ENCODE measurements at regions not wholly inside any gene's neighbourhood (a gene's known extent, or its start where the extent isn't known, plus 50 kb on each side); places are given as distances from the start of the nearest gene placed in this dataset.

GRCh38 chr6:1515280-1515679, 94.4 kb upstream of the FOXC1 start:
- TF ChIP-seq, protein P1, sequence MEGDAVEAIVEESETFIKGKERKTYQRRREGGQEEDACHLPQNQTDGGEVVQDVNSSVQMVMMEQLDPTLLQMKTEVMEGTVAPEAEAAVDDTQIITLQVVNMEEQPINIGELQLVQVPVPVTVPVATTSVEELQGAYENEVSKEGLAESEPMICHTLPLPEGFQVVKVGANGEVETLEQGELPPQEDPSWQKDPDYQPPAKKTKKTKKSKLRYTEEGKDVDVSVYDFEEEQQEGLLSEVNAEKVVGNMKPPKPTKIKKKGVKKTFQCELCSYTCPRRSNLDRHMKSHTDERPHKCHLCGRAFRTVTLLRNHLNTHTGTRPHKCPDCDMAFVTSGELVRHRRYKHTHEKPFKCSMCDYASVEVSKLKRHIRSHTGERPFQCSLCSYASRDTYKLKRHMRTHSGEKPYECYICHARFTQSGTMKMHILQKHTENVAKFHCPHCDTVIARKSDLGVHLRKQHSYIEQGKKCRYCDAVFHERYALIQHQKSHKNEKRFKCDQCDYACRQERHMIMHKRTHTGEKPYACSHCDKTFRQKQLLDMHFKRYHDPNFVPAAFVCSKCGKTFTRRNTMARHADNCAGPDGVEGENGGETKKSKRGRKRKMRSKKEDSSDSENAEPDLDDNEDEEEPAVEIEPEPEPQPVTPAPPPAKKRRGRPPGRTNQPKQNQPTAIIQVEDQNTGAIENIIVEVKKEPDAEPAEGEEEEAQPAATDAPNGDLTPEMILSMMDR (IDR thresholded peaks at IDR 0.05; ENCODE audit: borderline replicate concordance, extremely low read depth, low read length, poor library complexity, severe bottlenecking), result no peak
- TF ChIP-seq EZH2 (IDR thresholded peaks at IDR 0.05; ENCODE audit: borderline replicate concordance, low read depth, low read length, severe bottlenecking), result no peak

Data from DND-41 (cell line).